SK-N-SH treated with all-trans-retinoic acid at 6 μM for 48 hours (cell line): ENCODE measurements at regions not wholly inside any gene's neighbourhood (a gene's known extent, or its start where the extent isn't known, plus 50 kb on each side); places are given as distances from the start of the nearest gene placed in this dataset.

Source experiments
- ATAC-seq: fragments of 200-7000 bp; cut with Tn5 transposase; 3 replicates; pipeline ENCODE4 v1.9.1; 2020; ENCODE audit warnings: mild to moderate bottlenecking, moderate library complexity
- ARNTL ChIP-seq: fragments of 450-650 bp; formaldehyde crosslinking; IDR thresholded peaks from 2 replicates; pipeline ENCODE4 v1.5.0; 2020; ENCODE audit warnings: low read depth, mild to moderate bottlenecking, moderate library complexity, borderline replicate concordance
- CREB5 ChIP-seq: fragments of 250-450 bp; sonication (Bioruptor Pico); IDR thresholded peaks from 2 replicates; pipeline ENCODE4 v1.5.1; 2020; ENCODE audit warnings: low read depth, mild to moderate bottlenecking, moderate library complexity
- CSDC2 ChIP-seq: fragments of 250-450 bp; sonication (Bioruptor Pico); IDR thresholded peaks from 2 replicates; pipeline ENCODE4 v1.5.0; 2020; ENCODE audit warnings: mild to moderate bottlenecking, moderate library complexity
- ESRRG ChIP-seq: fragments of 250-450 bp; sonication (Bioruptor Pico); IDR thresholded peaks from 2 replicates; pipeline ENCODE4 v1.6.1; 2021; ENCODE audit warnings: mild to moderate bottlenecking
- GLIS3 ChIP-seq: fragments of 250-450 bp; sonication (Bioruptor Pico); IDR thresholded peaks from 2 replicates; pipeline ENCODE4 v1.5.0; 2020; ENCODE audit warnings: mild to moderate bottlenecking, moderate library complexity
- ISL1 ChIP-seq: fragments of 250-450 bp; sonication (Bioruptor Pico); IDR thresholded peaks from 2 replicates; pipeline ENCODE4 v2.1.2; 2022; ENCODE audit warnings: mild to moderate bottlenecking, moderate library complexity
- OSR1 ChIP-seq: fragments of 250-450 bp; sonication (Bioruptor Pico); IDR thresholded peaks from 2 replicates; pipeline ENCODE4 v1.8.0; 2022; ENCODE audit warnings: moderate library complexity, mild to moderate bottlenecking, inconsistent platforms
- PATZ1 ChIP-seq: fragments of 250-450 bp; sonication (Bioruptor Pico); IDR thresholded peaks from 2 replicates; pipeline ENCODE4 v1.8.0; 2020; ENCODE audit warnings: mild to moderate bottlenecking, moderate library complexity, borderline replicate concordance
- RARB ChIP-seq: fragments of 250-450 bp; sonication (Bioruptor Pico); IDR thresholded peaks from 2 replicates; pipeline ENCODE4 v1.8.0; 2021; ENCODE audit warnings: mild to moderate bottlenecking, moderate library complexity
- TCF4 ChIP-seq: fragments of 250-450 bp; sonication (Bioruptor Pico); IDR thresholded peaks from 2 replicates; pipeline ENCODE4 v1.8.0; 2021; ENCODE audit warnings: mild to moderate bottlenecking, moderate library complexity, borderline replicate concordance
- TOX ChIP-seq: fragments of 250-450 bp; sonication (Bioruptor Pico); IDR thresholded peaks from 2 replicates; pipeline ENCODE4 v1.8.0; 2021; ENCODE audit warnings: mild to moderate bottlenecking, moderate library complexity, borderline replicate concordance
- ZC3H10 ChIP-seq: fragments of 250-450 bp; sonication (Bioruptor Pico); IDR thresholded peaks from 2 replicates; pipeline ENCODE4 v1.5.1; 2021; ENCODE audit warnings: mild to moderate bottlenecking, moderate library complexity
- ZFP3 ChIP-seq: fragments of 250-450 bp; sonication (Bioruptor Pico); IDR thresholded peaks from 2 replicates; pipeline ENCODE4 v1.5.0; 2020; ENCODE audit warnings: mild to moderate bottlenecking, moderate library complexity
- ZNF565 ChIP-seq: fragments of 450-650 bp; formaldehyde crosslinking; conservative IDR thresholded peaks from 2 replicates; pipeline ENCODE4 v1.5.0; 2020; ENCODE audit warnings: low read depth, mild to moderate bottlenecking, moderate library complexity
- ZNF70 ChIP-seq: fragments of 450-650 bp; formaldehyde crosslinking; IDR thresholded peaks from 2 replicates; pipeline ENCODE4 v1.5.0; 2020; ENCODE audit warnings: mild to moderate bottlenecking, moderate library complexity
- TF ChIP-seq, protein P1 (sequence below): fragments of 250-450 bp; sonication (Bioruptor Pico); IDR thresholded peaks from 2 replicates; pipeline ENCODE4 v1.5.1; 2021; ENCODE audit warnings: mild to moderate bottlenecking, moderate library complexity
- TF ChIP-seq, protein P2 (sequence below): fragments of 250-450 bp; sonication (Bioruptor Pico); IDR thresholded peaks from 2 replicates; pipeline ENCODE4 v1.8.0; 2021; ENCODE audit warnings: low read depth, mild to moderate bottlenecking, moderate library complexity, borderline replicate concordance
- TF ChIP-seq, protein P3 (sequence below): fragments of 250-450 bp; sonication (Bioruptor Pico); IDR thresholded peaks from 2 replicates; pipeline ENCODE4 v1.5.0; 2020; ENCODE audit warnings: mild to moderate bottlenecking, moderate library complexity

GRCh38 chr6:44569131-44569530 lies 181.6 kb downstream of the CDC5L start:
- ATAC-seq = no peak
- TF ChIP-seq ZNF565 (CRISPR knock-in tag) (no peak), CREB5 (no peak), OSR1 (CRISPR knock-in tag) (no peak), ZNF70 (CRISPR knock-in tag) (no peak), CSDC2 (CRISPR knock-in tag) (no peak)
- TF ChIP-seq, protein P1, sequence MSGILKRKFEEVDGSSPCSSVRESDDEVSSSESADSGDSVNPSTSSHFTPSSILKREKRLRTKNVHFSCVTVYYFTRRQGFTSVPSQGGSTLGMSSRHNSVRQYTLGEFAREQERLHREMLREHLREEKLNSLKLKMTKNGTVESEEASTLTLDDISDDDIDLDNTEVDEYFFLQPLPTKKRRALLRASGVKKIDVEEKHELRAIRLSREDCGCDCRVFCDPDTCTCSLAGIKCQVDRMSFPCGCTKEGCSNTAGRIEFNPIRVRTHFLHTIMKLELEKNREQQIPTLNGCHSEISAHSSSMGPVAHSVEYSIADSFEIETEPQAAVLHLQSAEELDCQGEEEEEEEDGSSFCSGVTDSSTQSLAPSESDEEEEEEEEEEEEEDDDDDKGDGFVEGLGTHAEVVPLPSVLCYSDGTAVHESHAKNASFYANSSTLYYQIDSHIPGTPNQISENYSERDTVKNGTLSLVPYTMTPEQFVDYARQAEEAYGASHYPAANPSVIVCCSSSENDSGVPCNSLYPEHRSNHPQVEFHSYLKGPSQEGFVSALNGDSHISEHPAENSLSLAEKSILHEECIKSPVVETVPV (CRISPR knock-in tag) = no peak

DNA sequence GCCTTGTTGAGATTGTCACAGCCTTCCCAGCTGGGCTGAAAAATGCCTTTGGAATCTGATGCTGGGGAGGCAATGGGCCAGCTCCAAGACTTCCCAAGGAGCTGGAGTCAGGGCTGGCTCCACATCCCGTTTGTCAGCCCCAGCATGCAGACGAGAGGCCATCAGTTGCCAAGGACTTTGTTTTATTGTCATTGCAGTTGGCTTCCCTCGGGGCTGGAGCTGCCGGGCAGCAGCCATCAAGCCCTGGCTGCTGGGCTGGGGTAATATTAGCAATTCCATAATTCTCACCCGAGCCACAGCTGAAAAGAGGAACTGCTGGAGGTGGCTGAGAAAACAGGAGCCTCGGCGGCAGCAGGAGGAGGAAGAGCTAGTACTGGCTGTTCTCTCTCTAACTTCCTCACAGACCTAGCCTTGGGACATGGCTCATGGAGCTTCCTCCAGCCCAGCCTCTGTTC lies 182.5 kb downstream of the CDC5L start:
- peak; percentile 49 for ATAC-seq
- TF ChIP-seq ZNF70 (CRISPR knock-in tag) = no peak
- TF ChIP-seq TCF4 (CRISPR knock-in tag) = no peak
- no peak for TF ChIP-seq RARB
- TF ChIP-seq, protein P1 (CRISPR knock-in tag) = no peak
- TF ChIP-seq GLIS3 (CRISPR knock-in tag) = no peak
- no peak for TF ChIP-seq ZC3H10
- TF ChIP-seq ZFP3 (CRISPR knock-in tag) = no peak
- TF ChIP-seq ARNTL (CRISPR knock-in tag) = no peak
- TF ChIP-seq CREB5 = no peak
- TF ChIP-seq, protein P2, sequence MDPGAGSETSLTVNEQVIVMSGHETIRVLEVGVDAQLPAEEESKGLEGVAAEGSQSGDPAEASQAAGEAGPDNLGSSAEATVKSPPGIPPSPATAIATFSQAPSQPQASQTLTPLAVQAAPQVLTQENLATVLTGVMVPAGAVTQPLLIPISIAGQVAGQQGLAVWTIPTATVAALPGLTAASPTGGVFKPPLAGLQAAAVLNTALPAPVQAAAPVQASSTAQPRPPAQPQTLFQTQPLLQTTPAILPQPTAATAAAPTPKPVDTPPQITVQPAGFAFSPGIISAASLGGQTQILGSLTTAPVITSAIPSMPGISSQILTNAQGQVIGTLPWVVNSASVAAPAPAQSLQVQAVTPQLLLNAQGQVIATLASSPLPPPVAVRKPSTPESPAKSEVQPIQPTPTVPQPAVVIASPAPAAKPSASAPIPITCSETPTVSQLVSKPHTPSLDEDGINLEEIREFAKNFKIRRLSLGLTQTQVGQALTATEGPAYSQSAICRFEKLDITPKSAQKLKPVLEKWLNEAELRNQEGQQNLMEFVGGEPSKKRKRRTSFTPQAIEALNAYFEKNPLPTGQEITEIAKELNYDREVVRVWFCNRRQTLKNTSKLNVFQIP (CRISPR knock-in tag) = no peak
- TF ChIP-seq ZNF565 (CRISPR knock-in tag) = no peak
- TF ChIP-seq ISL1 (CRISPR knock-in tag) = no peak
- TF ChIP-seq, protein P3, sequence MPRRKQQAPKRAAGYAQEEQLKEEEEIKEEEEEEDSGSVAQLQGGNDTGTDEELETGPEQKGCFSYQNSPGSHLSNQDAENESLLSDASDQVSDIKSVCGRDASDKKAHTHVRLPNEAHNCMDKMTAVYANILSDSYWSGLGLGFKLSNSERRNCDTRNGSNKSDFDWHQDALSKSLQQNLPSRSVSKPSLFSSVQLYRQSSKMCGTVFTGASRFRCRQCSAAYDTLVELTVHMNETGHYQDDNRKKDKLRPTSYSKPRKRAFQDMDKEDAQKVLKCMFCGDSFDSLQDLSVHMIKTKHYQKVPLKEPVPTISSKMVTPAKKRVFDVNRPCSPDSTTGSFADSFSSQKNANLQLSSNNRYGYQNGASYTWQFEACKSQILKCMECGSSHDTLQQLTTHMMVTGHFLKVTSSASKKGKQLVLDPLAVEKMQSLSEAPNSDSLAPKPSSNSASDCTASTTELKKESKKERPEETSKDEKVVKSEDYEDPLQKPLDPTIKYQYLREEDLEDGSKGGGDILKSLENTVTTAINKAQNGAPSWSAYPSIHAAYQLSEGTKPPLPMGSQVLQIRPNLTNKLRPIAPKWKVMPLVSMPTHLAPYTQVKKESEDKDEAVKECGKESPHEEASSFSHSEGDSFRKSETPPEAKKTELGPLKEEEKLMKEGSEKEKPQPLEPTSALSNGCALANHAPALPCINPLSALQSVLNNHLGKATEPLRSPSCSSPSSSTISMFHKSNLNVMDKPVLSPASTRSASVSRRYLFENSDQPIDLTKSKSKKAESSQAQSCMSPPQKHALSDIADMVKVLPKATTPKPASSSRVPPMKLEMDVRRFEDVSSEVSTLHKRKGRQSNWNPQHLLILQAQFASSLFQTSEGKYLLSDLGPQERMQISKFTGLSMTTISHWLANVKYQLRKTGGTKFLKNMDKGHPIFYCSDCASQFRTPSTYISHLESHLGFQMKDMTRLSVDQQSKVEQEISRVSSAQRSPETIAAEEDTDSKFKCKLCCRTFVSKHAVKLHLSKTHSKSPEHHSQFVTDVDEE (CRISPR knock-in tag) = no peak
- TF ChIP-seq ESRRG (CRISPR knock-in tag) = no peak
- TF ChIP-seq TOX (CRISPR knock-in tag) = no peak
- no peak for TF ChIP-seq CSDC2 (CRISPR knock-in tag)
- no peak for TF ChIP-seq PATZ1
- TF ChIP-seq OSR1 (CRISPR knock-in tag) = no peak
